Stimulated activated CD8-positive, alpha-beta memory T cell treated with anti-CD3 and anti-CD28 coated beads, Interleukin-4, amount 100 ng/mL, for 48 hours (primary cell): ENCODE measurements at regions not wholly inside any gene's neighbourhood (a gene's known extent, or its start where the extent isn't known, plus 50 kb on each side); places are given as distances from the start of the nearest gene placed in this dataset.

Experiments used
- DNase-seq: peaks from one replicate; pipeline ENCODE4 v3.0.0-alpha.2; 2020

DNA sequence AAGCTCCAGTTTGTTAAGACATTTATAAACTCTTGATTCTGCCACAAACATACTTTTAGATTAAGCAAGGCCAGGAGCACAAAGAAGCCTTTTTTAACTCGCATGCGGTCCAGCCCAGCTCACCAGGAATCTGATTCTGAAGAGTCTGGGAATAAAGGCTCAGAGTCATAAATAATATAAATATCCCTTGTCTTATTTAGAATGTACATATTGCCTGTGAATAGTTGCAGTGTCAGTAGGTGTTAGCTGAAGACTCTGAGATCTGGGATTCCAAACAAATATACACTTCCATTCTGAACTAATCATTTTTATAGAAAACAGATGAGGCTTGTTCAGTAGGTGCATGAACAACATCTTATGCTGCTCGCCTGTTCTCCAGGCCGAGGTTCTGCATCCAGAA lies 59.1 kb upstream of the ELAC2 start:
- DNase-seq = no peak

DNA sequence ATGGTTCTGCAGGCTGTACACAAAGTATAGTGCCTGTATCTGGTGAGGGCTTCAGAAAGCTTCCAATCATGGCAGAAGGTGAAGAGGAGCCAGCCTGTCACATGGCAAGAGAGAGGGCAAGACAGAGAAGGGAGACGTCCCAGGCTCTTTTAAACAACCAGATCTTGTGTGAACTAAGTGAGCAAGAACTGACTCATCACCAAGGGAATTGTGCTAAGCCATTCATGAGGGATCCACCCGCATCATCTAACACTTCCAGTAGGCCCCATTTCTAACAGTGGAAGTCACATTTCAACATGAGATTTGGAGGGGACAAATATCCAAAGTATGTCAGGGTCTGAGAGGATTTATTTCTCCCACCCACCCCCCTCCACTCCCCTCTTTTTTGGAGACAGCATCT lies 56.2 kb upstream of the ELAC2 start:
- DNase-seq = no peak

DNA sequence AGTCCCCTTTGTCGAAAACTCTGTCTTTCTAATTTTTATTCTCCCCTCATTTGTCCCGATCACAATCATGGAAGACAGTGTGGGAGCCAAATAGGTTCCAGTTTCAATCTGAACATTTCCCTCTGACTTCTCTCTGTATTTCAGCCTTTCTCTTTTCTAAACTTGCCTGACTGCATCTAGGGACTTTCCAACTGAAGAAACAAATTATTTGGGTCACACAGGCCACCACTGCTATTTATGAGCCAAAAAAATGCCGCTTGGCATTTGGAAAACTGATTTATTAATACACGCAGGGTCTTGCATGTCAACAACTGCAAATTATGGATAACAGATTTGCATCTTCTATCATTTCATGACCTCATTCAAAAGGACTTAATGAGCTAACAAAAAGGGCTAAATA lies 55.2 kb upstream of the ELAC2 start:
- DNase-seq = no peak

GRCh38 chr17:13070732-13071131 lies 52.9 kb upstream of the ELAC2 start:
- DNase-seq = no peak

DNA sequence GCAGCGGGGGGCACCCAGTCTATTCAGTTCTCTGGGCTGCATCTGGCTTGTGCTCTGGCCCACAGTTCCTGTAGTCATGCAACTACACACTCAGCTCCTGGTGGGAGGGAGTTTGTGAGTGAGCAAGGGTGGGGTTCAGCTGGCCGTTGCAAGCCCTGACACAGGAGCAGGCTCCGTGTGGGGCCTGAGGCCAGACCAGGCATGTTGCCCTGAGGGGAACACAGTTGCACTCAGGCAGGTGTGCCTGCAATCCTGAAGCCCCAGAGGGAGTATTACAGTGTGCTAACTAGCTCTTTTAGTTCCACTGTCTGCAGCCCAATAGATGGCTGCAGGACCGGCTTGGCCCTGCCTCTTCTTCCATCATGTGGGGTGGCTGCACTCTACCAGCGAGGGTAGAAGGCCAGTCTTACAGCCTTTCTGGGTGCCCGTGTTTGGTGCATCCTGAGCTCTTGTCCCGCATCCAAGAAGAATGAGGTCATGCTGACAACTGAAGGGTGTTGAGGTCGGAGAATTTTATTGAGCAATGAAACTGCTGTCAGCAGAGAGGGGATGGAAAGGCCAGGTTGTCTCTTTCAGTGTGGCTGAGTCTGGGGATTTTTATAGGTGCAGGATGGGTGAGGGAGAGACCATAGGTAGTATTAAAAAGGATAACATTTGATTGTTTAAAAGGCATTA lies 49.9 kb upstream of the ELAC2 start:
- DNase-seq = no peak
